RKO (cell line): ENCODE measurements at regions not wholly inside any gene's neighbourhood (a gene's known extent, or its start where the extent isn't known, plus 50 kb on each side); places are given as distances from the start of the nearest gene placed in this dataset.
A peak's percentile ranks its signal among the peaks of the same experiment; 100 is the strongest.
"Not testable (repeated sequence)": the region's sequence is repeated elsewhere in the genome, so short reads cannot be mapped to it uniquely, and the experiment has no call there.

Source experiments
- DNase-seq: peaks from one replicate; pipeline ENCODE4 v3.0.0-alpha.2; 2016; ENCODE audit warnings: low spot score

- no peak for DNase-seq
Measured at GRCh38 chr6:135722190-135722589, 129.3 kb upstream of the PDE7B start.

GRCh38 chr6:135722679-135723078 lies 128.8 kb upstream of the PDE7B start:
- peak; percentile 78 for DNase-seq

GRCh38 chr6:135728589-135728988 lies 122.9 kb upstream of the PDE7B start:
- no peak for DNase-seq

- DNase-seq: no peak
Measured at GRCh38 chr6:135731116-135731515, 120.4 kb upstream of the PDE7B start.

GRCh38 chr6:135736351-135736750 lies 115.2 kb upstream of the PDE7B start:
- DNase-seq: not testable (repeated sequence)

- no peak for DNase-seq
Measured at GRCh38 chr6:135738636-135739035, 112.9 kb upstream of the PDE7B start.

- DNase-seq: no peak
Measured at GRCh38 chr6:135739288-135739687, 112.2 kb upstream of the PDE7B start.

GRCh38 chr6:135740580-135740979 lies 110.9 kb upstream of the PDE7B start:
- DNase-seq: no peak

GRCh38 chr6:135743476-135743875 lies 108.0 kb upstream of the PDE7B start:
- DNase-seq: no peak

- no peak for DNase-seq
Measured at GRCh38 chr6:135748189-135748588, 103.3 kb upstream of the PDE7B start.

GRCh38 chr6:135750081-135750480 lies 101.4 kb upstream of the PDE7B start:
- no peak for DNase-seq

- DNase-seq: no peak
Measured at GRCh38 chr6:135753196-135753595, 98.3 kb upstream of the PDE7B start.

- no peak for DNase-seq
Measured at GRCh38 chr6:135759831-135760230, 91.7 kb upstream of the PDE7B start.

GRCh38 chr6:135774006-135774405 lies 77.5 kb upstream of the PDE7B start:
- no peak for DNase-seq

GRCh38 chr6:135779213-135779612 lies 72.3 kb upstream of the PDE7B start:
- no peak for DNase-seq

- DNase-seq: no peak
Measured at GRCh38 chr6:135780326-135780725, 71.2 kb upstream of the PDE7B start.

GRCh38 chr6:135782546-135782945 lies 69.0 kb upstream of the PDE7B start:
- DNase-seq: no peak

- DNase-seq: no peak
Measured at GRCh38 chr6:135784507-135784906, 67.0 kb upstream of the PDE7B start.

- no peak for DNase-seq
Measured at GRCh38 chr6:135789375-135790050, 62.0 kb upstream of the PDE7B start.

GRCh38 chr6:135791441-135791840 lies 60.1 kb upstream of the PDE7B start:
- no peak for DNase-seq

- no peak for DNase-seq
Measured at GRCh38 chr6:135796643-135797305, 54.7 kb upstream of the PDE7B start.

GRCh38 chr6:135797361-135797760 lies 54.1 kb upstream of the PDE7B start:
- no peak for DNase-seq

GRCh38 chr6:135798751-135799515 lies 52.6 kb upstream of the PDE7B start:
- DNase-seq: no peak
